ENCODE measurements at regions not wholly inside any gene's neighbourhood (a gene's known extent, or its start where the extent isn't known, plus 50 kb on each side); places are given as distances from the start of the nearest gene placed in this dataset. TPM values are rescaled to one million over a fixed set of nuclear protein-coding genes. Genes with fewer than 3 reads are reported as not detected.

DNA sequence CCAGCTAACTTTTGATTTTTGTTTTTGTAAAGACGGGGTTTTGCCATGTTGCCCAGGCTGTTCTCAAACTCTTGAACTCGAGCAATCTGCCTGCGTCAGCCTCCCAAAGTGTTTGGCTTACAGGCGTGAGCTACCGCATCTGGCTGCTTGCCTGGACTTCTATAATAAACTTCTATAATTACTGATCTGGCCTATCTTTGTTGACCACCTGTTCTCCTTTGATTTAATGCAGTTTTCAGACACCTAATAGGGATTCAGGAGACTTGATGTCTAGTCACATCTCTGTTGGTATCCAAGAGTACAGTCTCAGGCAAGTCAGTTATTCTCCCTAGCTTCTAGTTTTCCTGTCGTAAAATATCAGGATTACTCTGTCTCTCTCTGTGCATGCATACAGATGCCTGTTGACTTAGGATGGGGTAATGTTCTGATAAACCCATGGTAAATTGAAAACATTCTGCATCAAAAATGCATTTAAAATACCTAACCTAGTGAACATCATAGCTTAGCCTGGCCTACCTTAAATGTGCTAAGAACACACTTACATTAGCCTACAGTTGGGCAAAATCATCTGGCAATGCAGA lies 51.5 kb upstream of the NR3C1 start:
- no peak for DNase-seq
- TF ChIP-seq, protein P1, sequence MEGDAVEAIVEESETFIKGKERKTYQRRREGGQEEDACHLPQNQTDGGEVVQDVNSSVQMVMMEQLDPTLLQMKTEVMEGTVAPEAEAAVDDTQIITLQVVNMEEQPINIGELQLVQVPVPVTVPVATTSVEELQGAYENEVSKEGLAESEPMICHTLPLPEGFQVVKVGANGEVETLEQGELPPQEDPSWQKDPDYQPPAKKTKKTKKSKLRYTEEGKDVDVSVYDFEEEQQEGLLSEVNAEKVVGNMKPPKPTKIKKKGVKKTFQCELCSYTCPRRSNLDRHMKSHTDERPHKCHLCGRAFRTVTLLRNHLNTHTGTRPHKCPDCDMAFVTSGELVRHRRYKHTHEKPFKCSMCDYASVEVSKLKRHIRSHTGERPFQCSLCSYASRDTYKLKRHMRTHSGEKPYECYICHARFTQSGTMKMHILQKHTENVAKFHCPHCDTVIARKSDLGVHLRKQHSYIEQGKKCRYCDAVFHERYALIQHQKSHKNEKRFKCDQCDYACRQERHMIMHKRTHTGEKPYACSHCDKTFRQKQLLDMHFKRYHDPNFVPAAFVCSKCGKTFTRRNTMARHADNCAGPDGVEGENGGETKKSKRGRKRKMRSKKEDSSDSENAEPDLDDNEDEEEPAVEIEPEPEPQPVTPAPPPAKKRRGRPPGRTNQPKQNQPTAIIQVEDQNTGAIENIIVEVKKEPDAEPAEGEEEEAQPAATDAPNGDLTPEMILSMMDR (IDR thresholded peaks at IDR 0.05), result no peak
- no peaks in the 10 kb centered on the region for H3K9me3 Mint-ChIP-seq
- peaks cover 14% of the 10 kb centered on the region for H3K4me1 Mint-ChIP-seq (ENCODE audit: low read depth)
- H3K27me3 Mint-ChIP-seq (ENCODE audit: insufficient read depth), result no peaks in the 10 kb centered on the region
- no peak overlapping the region for H3K4me3 Mint-ChIP-seq
- H3K27ac Mint-ChIP-seq, result no peak overlapping the region
- H3K36me3 Mint-ChIP-seq (ENCODE audit: low read depth), result no peaks in the 10 kb centered on the region

DNA sequence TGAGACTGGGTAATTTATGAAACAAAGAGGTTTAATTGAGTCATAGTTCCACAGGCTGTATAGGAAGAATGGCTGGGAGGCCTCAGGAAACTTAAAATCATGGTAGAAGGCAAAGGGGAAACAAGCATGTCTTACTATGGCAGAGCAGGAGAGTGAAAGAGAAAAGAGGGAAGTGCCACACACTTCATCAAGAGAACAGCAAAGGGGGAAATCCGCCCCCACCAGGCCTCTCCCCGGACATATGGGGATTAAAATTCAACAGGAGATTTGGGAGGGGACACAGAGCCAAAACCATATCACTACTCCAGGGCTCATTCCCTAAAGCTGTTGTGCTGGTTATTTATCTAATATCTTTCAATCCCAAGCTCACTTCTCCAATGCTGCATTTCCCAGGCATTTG lies 50.2 kb upstream of the NR3C1 start:
- Mint-ChIP-seq H3K4me3 (no peak overlapping the region), H3K4me1 (ENCODE audit: low read depth) (peaks cover 19% of the 10 kb centered on the region), H3K9me3 (no peaks in the 10 kb centered on the region), H3K36me3 (ENCODE audit: low read depth) (no peaks in the 10 kb centered on the region), H3K27me3 (ENCODE audit: insufficient read depth) (no peaks in the 10 kb centered on the region), H3K27ac (no peak overlapping the region)
- DNase-seq, result no peak
- TF ChIP-seq, protein P1 (IDR thresholded peaks at IDR 0.05), result no peak

Small RNAs in the stretch of these regions (microRNA-seq; reads per million reads assigned to microRNA genes)
- not detected for gene MIR5197
